AG04450 (cell line): ENCODE measurements at regions not wholly inside any gene's neighbourhood (a gene's known extent, or its start where the extent isn't known, plus 50 kb on each side); places are given as distances from the start of the nearest gene placed in this dataset.

ENCODE experiments used
- CTCF ChIA-PET: fragments of 300-600, 350-600 bp; formaldehyde crosslinking; extraction: SDS; loops from one replicate; lab custom pipeline; 2022; ENCODE audit warnings: antibody characterized with exemption, inconsistent platforms; lab: Charles Lee
- POLR2A ChIA-PET: fragments of 350-600 bp; formaldehyde crosslinking; extraction: SDS; loops from one replicate; lab custom pipeline; 2021; ENCODE audit warnings: antibody characterized with exemption, inconsistent platforms; lab: Yijun Ruan, JAX
- DNase-seq: peaks from one replicate; pipeline ENCODE4 v3.0.0-alpha.2; 2011; ENCODE audit warnings: low read depth, low spot score
- H3K27ac ChIP-seq: one replicate; pipeline ENCODE4 v1.5.1; 2012; ENCODE audit warnings: low read depth, low read length, control low read depth
- H3K27me3 ChIP-seq: one replicate; pipeline ENCODE4 v1.6.0; 2012; ENCODE audit warnings: low read length; ENCODE audit not compliant: control insufficient read depth, insufficient read depth
- H3K4me3 ChIP-seq: 2 replicates; pipeline ENCODE4 v1.5.1; 2011; ENCODE audit warnings: mild to moderate bottlenecking, low read depth, low read length, control low read depth
- H3K9me3 ChIP-seq: 2 replicates; pipeline ENCODE4 v1.5.1; 2012; ENCODE audit warnings: low read length; ENCODE audit not compliant: control insufficient read depth, insufficient read depth
- CTCF ChIP-seq: IDR thresholded peaks from 2 replicates; pipeline ENCODE4 v1.5.1; 2011; ENCODE audit warnings: low read depth, low read length, control low read depth, inconsistent platforms

GRCh38 chr16:73473713-73474112, 425.8 kb upstream of the ZFHX3 start:
- POLR2A ChIA-PET: no interaction called here
- Histone ChIP-seq H3K4me3 (no peak overlapping the region), H3K27ac (no peak overlapping the region), H3K27me3 (no peaks in the 10 kb centered on the region), H3K9me3 (no peaks in the 10 kb centered on the region)
- no peak for DNase-seq
- TF ChIP-seq CTCF: no peak
- CTCF ChIA-PET: no interaction called here

GRCh38 chr16:73464834-73465233, 416.9 kb upstream of the ZFHX3 start:
- no peak for DNase-seq
- ChIA-PET CTCF (no interaction called here), POLR2A (no interaction called here)
- Histone ChIP-seq H3K27ac (no peak overlapping the region), H3K9me3 (no peaks in the 10 kb centered on the region), H3K27me3 (no peaks in the 10 kb centered on the region), H3K4me3 (no peak overlapping the region)
- TF ChIP-seq CTCF: no peak

- H3K27me3 ChIP-seq: no peaks in the 10 kb centered on the region
- ChIA-PET CTCF (no interaction called here), POLR2A (no interaction called here)
- no peak for DNase-seq
- no peak overlapping the region for H3K27ac ChIP-seq
- no peak overlapping the region for H3K4me3 ChIP-seq
- H3K9me3 ChIP-seq: no peaks in the 10 kb centered on the region
- TF ChIP-seq CTCF: no peak
These were observed 411.7 kb upstream of the ZFHX3 start for GRCh38 chr16:73459586-73459985.

- TF ChIP-seq CTCF: no peak
- H3K27ac ChIP-seq: no peak overlapping the region
- ChIA-PET POLR2A (no interaction called here), CTCF (no interaction called here)
- H3K27me3 ChIP-seq: no peaks in the 10 kb centered on the region
- H3K4me3 ChIP-seq: no peak overlapping the region
- no peak for DNase-seq
- H3K9me3 ChIP-seq: no peaks in the 10 kb centered on the region
These were observed 409.9 kb upstream of the ZFHX3 start for GRCh38 chr16:73457851-73458250.

GRCh38 chr16:73448970-73449369, 401.0 kb upstream of the ZFHX3 start:
- H3K9me3 ChIP-seq: no peaks in the 10 kb centered on the region
- CTCF ChIA-PET: no interaction called here
- no peak overlapping the region for H3K27ac ChIP-seq
- DNase-seq: no peak
- no peak for TF ChIP-seq CTCF
- no peak overlapping the region for H3K4me3 ChIP-seq
- no peaks in the 10 kb centered on the region for H3K27me3 ChIP-seq
- POLR2A ChIA-PET: no interaction called here
